GM18858 (cell line): ENCODE measurements at regions not wholly inside any gene's neighbourhood (a gene's known extent, or its start where the extent isn't known, plus 50 kb on each side); places are given as distances from the start of the nearest gene placed in this dataset.
"Not testable (repeated sequence)": the region's sequence is repeated elsewhere in the genome, so short reads cannot be mapped to it uniquely, and the experiment has no call there.

ENCODE experiments used
- ATAC-seq: cut with Tn5 transposase; IDR thresholded peaks from one replicate; pipeline ENCODE4 v1.9.1; 2021; ENCODE audit not compliant: unreplicated experiment

- ATAC-seq, result no peak
Measured at GRCh38 chr20:54995011-54995410, 519.6 kb downstream of the DOK5 start.

GRCh38 chr20:54985091-54985490 lies 509.7 kb downstream of the DOK5 start:
- no peak for ATAC-seq

GRCh38 chr20:54984104-54984448 lies 508.7 kb downstream of the DOK5 start:
- no peak for ATAC-seq

GRCh38 chr20:54983394-54984103 lies 508.2 kb downstream of the DOK5 start:
- ATAC-seq, result not testable (repeated sequence)

- no peak for ATAC-seq
Measured at GRCh38 chr20:54981175-54981574, 505.8 kb downstream of the DOK5 start.

GRCh38 chr20:54980103-54980960 lies 504.9 kb downstream of the DOK5 start:
- no peak for ATAC-seq

GRCh38 chr20:54950304-54950703 lies 474.9 kb downstream of the DOK5 start:
- ATAC-seq, result no peak

GRCh38 chr20:54941666-54942065 lies 466.3 kb downstream of the DOK5 start:
- ATAC-seq, result no peak

- no peak for ATAC-seq
Measured at GRCh38 chr20:54940522-54940921, 465.1 kb downstream of the DOK5 start.

- ATAC-seq, result no peak
Measured at GRCh38 chr20:54938707-54939106, 463.3 kb downstream of the DOK5 start.

GRCh38 chr20:54933212-54933904 lies 458.0 kb downstream of the DOK5 start:
- no peak for ATAC-seq

GRCh38 chr20:54929191-54929590 lies 453.8 kb downstream of the DOK5 start:
- ATAC-seq, result no peak

GRCh38 chr20:54928564-54928963 lies 453.2 kb downstream of the DOK5 start:
- ATAC-seq, result no peak

- no peak for ATAC-seq
Measured at GRCh38 chr20:54922636-54923035, 447.2 kb downstream of the DOK5 start.

GRCh38 chr20:54922096-54922495 lies 446.7 kb downstream of the DOK5 start:
- ATAC-seq, result no peak

GRCh38 chr20:54920491-54920890 lies 445.1 kb downstream of the DOK5 start:
- no peak for ATAC-seq

GRCh38 chr20:54918993-54919392 lies 443.6 kb downstream of the DOK5 start:
- not testable (repeated sequence) for ATAC-seq

GRCh38 chr20:54914995-54915394 lies 439.6 kb downstream of the DOK5 start:
- ATAC-seq, result no peak

- no peak for ATAC-seq
Measured at GRCh38 chr20:54909702-54910101, 434.3 kb downstream of the DOK5 start.

GRCh38 chr20:54906134-54906533 lies 430.7 kb downstream of the DOK5 start:
- ATAC-seq, result not testable (repeated sequence)

GRCh38 chr20:54897787-54898186 lies 422.4 kb downstream of the DOK5 start:
- no peak for ATAC-seq

GRCh38 chr20:54891907-54892306 lies 416.5 kb downstream of the DOK5 start:
- no peak for ATAC-seq
